ENCODE measurements at regions not wholly inside any gene's neighbourhood (a gene's known extent, or its start where the extent isn't known, plus 50 kb on each side); places are given as distances from the start of the nearest gene placed in this dataset.

DNA sequence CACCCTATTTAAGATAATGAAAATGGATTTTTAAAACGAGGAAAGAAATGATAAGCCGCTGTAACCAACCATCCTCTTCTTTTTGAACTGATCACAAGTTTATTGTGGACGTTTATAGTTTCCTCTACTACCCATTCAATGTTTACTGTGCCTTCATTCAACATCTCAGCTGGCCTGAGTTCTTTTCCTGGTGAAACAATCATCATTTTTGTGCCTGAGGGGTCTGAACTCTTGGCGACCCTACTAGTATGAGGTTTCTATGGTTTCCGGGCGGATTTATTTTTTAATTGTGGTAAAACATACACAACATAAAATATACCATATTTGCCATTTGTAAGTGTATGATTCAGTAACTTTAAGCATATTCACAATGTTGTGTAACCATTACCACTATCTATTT is 100.7 kb downstream of the SPRY1 start:
- no peak for DNase-seq (ENCODE audit: low spot score)

DNA sequence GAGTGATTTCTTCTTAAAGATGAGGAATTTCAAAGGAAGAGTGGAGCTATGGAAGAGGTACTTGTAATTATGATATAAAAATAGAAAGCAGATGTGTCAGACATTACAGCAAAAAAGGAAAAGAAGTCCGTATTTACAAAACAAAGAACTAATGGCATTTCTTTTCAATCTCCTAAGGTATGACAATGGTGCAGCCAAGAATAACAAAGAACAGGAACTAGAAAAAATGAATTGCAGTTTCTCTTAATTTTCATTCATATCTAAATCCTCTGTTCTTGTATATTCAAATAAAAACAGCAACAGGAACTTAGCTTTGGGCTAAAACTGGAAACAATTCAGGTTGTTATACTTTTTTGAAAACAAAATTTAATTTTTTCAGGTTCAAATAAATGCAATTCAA is 105.1 kb downstream of the SPRY1 start:
- no peak for DNase-seq (ENCODE audit: low spot score)

DNA sequence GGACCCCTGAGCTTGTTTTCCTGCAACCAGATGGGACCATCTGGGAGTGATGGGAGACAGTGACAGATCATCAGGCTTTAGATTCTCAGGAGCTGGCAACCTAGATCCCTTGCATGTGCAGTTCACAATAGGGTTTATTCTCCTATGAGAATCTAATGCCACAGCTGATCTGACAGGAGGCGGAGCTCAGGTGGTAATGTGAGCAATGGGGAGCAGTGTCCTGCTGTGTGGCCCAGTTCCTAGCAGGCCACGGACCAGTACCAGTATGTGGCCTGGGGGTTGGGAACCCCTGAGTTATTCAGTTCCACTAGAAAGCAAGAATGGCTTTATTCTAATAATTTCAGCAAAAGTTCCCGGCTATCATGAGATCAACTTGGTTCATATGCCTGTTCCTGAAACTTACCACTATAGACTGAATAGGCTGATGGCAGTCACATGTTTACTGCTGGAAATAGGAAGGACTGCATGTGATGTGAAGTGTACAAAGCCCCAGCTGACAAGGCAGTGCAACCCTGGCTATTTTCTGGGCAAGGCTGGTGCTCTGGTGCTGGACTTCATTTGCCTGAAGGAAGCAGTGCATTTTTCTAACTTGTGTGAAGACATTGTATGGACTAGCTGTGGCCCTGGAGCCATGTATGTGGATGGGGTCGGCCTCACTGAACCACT is 107.2 kb downstream of the SPRY1 start:
- DNase-seq (ENCODE audit: low spot score), result no peak

DNA sequence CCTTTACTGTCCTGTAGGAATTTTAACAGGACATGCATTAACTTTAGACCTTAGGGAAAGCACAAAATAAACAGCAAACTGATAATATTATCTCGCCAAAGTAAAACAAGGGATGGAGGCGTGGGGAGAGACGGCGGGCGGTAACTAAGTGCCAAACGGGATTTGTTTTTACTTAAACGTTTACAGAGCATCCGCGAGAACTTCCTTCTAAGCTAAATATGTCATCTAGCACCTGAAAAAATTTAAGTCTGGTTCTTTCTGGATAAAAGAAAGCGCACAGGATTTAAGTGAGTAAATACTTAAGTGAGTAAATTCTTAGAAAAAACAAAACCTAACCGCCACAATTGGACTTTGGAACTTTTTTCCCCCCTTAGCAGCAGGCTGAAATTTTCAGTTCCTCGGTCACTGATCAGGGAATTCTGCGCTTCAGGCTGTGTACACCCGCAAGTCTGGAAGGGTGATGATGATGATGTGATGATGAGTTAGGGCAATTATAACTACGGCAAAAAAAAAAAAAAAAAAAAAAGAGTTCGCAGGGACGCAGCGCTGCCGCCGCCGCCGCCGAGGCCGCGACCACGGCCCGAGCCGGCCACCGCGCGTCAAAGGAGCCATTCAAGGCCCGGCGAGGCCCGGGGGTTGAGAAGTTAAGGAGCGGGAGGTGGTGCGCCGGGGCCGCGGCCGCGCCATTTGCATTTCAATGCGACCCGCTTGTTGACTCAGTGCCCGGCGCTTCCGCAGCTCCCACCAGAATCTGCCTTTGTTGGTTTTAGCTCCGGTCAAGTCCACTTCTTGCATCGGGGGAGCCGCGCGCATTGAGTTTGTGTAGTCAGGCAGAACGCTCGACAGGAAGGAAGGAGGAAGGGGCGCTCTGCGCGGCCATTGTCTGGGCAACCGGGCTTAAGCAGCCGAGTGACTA is 108.8 kb downstream of the SPRY1 start:
- peak; percentile 59 for DNase-seq (ENCODE audit: low spot score)

DNA sequence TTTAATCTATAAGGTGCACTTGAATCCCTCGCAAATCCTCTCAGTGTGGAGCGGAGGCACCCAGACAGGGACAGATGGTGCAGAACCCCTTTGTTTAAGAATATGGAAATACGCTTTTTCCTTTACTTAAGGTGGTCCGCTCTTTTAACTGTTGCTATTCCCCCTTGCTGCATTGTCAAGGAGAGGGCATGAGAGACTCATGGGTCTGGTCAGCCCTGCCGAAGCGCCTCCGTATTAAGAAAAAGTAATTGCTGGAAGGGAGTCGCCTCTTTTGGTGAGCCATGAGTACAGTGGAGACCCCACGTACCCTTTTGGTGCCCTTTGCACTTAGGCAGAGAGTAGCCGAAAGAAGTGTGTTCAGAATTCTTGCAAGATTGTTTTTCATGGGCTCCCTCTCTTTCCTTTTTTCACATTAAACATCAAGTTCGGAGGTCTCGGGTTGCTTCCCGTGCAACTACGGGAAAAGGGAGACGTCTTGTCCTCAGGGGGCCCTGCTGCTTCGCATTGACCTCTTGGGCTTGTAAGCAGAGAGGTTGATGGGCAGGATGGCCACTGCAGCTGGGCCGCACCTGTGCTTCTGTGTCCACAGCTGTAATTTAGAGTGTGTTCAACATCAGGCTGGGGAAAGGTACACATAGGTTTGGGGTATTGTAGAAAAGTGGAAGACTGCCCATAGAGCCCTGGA is 109.6 kb downstream of the SPRY1 start:
- no peak for DNase-seq (ENCODE audit: low spot score)

DNA sequence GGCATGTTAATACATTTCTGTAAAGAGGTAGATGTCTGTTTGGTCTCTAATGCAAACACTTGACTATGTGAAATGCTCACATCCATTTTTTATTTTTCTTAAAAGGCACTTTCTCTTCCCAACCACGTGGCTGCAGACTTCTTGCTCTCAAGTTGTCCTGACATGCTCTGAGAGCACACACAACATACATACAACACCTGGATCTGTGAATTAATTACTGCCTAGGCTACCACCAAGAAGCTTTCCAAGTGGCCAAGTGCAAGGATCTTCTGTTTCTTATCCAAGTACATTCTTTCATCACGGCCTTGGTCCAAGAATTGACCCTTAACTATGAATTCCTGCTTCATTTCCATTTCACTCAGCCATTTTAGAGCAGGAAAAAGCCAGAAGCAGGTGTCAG is 110.8 kb downstream of the SPRY1 start:
- no peak for DNase-seq (ENCODE audit: low spot score)

DNA sequence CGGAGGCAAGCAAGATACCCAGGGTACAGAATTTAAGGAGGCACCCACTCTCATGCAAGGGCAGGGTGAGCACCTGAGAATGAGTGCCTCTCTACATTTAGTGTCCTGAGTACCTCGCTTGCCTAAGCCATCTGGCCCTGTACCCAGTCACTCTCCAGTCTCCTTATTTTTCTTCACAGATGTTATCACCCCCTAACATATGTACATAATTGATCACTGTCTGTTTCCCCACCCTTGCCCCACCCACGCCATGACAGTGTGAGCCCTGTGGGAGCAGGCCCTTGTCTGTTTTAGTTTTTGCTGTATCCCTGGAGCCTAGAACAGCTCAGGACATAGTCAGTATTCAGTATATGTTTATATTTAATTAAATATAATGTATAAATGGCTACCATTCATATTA is 113.6 kb downstream of the SPRY1 start:
- DNase-seq (ENCODE audit: low spot score), result no peak

DNA sequence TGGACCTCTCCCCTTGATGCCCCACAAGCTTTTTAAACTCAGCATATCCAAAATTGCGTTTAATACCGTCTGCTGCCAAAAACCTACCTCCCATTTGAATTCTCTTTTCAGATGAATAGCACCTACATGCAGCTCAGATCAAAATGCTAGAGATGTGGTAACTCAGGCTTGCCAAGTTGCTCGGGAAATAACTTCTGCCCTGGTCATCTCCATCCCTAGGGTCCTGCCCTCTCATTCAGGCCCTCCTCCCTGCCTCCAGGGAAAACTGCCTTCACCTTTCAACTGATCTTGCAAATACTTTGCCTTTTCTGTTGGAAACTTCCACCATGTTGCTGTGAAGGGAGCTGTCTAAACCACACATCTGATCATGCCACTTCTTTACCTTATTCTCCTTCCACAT is 114.1 kb downstream of the SPRY1 start:
- no peak for DNase-seq (ENCODE audit: low spot score)

DNA sequence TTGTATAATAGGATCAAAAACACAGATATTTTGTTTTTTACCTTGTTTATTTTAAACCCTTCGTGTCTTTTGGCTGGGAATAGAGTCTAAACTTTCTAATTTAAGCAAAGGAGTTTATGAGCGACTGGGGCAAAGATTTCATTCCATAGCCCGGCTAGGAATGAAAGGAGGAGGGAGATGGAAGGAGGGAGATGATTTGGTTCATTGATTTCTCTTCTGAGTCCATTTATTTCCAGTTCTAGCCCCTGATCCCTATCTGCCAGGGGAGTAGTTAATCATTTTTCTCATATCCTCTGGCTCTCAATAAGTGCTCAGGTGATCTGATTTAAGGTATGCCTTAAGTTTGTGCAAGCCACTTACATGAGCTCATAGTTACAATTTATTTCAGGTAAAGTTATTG is 120.0 kb downstream of the SPRY1 start:
- DNase-seq (ENCODE audit: low spot score), result no peak

DNA sequence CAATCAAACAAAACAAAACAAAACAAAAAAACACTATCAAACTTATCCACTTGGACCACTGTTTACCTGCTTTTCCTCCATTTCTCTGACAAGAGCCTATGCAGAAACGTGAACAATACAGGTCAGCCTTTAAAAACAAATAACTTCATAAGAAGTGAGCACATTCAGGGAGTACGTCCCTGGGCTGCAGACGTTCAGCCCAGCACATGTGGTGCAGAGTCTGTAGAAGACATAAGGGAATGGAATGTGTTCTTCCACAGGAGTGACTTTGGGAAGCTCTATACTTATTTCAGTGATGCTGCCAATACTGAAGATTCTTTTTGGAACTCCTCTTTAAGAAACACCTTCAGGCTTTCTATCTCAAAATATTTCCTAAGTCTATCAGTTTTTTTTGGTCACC is 120.6 kb downstream of the SPRY1 start:
- no peak for DNase-seq (ENCODE audit: low spot score)

DNA sequence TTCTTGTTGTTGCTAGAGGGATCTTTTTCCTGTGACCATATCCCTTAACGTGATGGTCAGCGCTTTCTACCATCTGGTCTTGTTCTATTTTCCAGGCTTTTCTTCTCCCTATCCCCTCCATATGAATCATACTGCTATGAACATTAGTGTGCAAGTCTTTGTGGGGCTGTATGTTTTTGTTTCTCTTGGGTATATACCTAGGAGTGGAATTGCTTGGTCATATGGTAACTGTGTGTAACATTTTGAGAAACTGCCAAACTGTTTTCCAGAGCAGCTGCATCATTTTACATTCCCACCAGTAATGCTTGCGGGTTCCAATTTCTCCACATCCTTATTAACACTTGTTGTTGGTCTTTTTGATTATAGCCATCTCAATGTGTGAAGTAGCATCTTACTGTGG is 121.4 kb downstream of the SPRY1 start:
- no peak for DNase-seq (ENCODE audit: low spot score)

DNA sequence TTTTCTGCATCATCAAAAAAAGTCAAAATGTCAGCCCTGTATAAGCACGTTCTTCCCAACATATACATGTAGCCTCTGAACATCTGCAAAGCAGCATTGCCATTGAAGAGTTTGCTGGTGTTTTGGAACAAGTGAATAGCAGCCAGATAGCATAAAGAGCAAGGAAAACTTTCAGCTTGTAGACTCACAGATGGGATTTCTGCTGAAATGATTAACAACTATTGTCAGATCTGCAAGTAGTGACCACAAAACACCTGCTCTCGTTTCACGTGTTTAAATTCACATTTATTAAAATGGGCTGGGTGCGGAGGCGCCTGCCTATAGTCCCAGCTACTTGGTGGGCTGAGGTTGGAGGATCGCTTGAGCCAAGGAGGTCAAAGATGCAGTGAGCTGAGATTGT is 123.7 kb downstream of the SPRY1 start:
- no peak for DNase-seq (ENCODE audit: low spot score)

DNA sequence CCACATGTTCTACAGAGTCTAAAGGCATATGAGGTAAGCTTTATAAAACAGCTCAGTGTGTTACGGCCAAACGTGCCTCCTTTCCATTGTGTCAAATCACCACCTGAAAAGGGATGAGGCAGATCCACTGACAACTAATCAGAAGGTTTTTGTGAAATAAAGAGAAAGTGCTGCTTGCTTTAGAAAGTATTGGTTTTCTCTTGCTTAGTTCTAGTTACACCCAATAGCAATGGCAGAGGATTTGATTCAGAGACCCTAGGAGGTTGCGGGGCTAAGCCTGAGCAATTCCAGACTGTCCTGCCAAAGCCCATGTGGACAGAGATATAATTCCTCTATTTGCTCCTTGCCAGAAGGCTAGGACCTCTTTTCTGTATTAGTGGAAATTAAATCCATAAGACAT is 125.5 kb downstream of the SPRY1 start:
- no peak for DNase-seq (ENCODE audit: low spot score)

DNA sequence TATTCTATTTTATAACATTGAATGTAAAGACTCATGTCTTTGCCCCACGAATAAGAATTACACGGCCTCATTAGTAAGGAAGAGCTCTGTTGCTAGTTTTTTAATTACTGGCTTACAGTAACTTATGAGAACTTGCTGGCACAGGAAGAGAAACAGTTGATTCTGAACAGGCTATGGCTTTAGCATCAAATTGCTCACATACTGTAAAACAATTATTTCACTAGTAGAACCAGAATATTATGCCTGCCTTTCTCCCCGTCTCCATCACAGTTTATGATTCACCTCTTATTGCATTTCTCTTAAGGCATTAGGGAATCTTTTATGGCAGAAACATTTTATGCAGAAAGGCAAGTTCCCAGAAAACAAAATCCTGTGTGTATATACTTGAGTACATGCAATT is 126.1 kb downstream of the SPRY1 start:
- DNase-seq (ENCODE audit: low spot score), result no peak

DNA sequence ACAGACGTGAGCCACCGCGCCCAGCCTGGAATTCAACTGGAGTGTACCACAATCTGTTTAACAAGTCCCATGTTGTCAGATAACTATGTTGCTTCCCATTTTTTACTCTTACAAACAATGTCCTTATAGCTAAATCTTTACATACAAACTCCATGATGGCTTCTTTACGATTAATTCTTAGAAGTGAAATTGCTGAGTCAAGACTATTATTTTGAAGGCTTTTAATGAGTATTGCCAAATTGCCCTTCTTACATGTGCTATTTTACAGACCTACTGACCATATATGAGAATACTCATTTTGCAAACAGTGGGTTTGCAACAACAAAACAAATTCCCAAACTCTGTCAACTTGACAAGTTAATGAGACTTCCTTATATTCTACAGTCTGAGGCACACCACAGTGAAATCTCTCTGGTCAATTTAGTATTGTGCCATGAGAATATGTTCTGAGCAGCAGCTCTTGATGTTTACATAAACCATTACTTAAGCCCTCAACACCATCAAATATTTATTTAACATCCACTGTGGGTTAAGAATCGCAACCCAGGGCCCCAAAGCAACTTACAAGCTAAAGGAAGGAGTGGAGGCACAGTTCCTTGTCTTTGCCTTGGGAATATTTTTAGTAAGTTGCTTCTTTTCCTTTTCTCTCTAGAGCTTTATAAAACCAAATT is 128.5 kb downstream of the SPRY1 start:
- no peak for DNase-seq (ENCODE audit: low spot score)

DNA sequence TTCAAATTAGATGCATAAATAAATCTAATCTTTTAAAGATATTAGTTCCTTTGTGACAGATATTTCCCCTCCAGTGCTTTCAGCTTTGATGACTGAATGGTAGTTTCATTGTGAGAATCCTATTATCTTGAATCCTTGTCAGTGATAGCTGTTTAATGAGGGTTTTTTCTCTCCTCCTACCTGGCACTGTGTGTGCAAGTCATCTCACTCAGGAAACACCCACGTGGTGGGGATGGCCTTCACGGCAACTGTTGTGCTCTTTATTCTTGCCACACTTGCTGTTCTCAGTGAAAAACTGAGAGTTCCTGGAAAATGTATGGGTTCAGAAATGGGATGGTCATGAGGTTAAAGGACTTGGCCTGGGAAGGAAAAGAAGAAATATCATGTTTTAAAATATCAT is 129.9 kb downstream of the SPRY1 start:
- no peak for DNase-seq (ENCODE audit: low spot score)

DNA sequence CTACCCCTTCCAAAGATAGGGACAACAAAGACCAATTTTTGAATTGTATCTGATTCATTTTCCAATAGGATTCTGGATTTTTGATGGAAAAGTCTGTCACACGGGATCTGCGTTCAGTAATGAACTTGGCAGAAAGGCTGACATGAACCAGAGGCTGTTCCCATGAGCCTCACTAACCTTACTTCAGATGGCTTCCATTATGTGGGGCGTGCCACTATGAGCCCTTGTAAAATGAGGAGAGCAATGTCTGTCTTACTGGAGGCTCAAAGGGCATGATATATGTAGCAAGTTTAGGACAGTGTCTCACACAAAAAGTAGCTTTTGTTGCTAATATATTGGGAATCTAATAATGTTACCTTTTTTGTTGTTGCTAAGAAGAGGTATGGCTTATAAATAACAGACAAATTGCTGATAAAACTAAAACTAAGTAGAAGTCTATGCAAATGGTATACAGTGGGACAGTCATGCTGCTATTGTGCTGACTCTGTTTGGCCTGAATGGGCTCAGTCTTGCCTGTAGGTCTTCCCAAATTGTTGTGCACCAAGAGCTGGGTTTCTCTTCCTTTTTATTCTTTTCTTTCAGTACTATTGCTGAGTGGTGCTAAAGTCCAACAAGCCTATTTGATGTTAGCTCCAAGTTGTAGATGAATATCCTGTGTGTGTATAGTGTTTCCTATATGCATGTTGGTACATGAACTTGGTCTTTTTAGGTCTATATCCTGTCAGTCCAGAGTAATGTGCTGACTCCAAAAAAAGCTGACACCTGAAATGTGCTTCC is 132.1 kb downstream of the SPRY1 start:
- no peak for DNase-seq (ENCODE audit: low spot score)

DNA sequence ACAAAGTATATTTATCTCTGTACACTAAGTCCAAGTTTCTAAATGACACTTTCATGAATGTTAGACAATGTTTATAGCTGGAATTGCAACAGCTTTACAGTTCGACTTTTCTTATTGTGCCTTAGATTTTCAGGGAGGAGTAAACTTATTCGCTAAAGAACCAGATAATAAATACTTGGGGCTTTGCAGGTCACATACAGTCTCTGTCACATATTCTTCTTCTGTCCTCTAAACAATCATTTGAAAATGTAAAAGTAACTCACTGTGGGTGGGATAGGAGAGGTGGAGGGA is 132.6 kb downstream of the SPRY1 start:
- no peak for DNase-seq (ENCODE audit: low spot score)

DNA sequence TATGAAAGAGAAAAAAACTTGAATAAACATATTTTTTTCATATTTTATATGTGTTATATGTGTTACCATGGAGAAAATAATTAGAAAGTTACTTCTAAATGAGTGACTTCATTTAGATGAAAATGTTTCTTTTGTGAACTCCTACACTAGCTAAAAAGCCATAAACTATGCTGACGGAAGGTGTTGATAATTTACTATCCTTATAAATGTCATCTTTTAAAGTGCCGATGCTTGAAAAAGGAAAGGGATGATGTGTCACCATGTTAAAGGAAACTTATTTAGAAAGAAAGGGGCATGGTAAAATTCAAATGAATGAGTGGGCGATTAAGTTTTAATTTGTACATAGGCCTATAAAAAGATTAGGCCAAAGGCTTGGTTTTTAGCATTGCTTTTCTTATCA is 133.8 kb downstream of the SPRY1 start:
- no peak for DNase-seq (ENCODE audit: low spot score)

DNA sequence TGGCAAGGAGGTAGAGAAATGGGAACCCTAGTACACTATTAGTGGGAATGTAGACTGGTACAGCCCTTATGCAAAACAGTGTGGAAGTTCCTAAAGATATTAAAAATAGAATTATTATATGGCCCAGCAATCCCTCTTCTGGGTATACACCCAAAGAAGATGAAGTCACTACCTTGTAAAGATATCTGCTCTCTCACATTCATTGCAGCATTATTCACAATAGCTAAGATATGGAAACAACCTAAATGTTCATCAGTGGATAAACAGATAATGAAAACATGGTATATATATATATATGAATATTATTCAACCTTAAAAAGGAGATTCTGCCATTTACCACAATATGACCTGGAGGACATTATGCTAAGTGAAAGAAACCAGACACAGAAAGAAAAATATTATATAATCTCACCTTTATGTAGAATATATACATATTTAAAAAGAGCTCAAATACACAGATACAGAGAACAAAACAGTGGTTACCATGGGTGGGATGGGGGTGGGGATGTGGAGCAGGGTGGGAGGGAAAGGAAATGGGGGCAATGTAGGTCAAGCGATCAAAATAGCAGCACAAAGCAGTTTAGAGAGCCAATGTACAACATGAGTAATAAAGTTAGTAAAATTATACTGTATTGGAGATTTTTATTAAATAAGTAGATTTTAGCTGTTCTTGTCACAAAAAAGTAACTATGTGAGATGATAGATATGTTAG is 138.6 kb downstream of the SPRY1 start:
- DNase-seq (ENCODE audit: low spot score), result no peak

DNA sequence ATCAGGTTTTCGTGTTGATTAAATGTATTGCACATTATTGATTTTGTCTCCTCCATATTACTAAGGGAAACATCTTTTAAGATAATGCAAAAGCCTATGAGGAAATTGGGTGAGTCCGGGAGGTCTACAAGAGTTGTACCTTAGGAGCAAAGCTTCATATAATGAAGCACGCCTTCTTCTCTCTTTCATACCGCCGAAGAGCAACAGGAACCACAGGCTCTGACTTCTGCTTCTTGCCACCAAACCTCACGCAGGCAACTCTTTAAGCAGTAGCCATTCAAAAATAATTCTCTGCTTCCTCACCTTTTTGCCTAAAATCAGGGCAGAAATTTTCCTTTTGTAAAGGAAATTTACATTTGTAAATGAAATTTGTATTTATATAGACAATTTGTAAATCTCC is 139.6 kb downstream of the SPRY1 start:
- no peak for DNase-seq (ENCODE audit: low spot score)
